Natural killer cell (primary cell): ENCODE measurements at regions not wholly inside any gene's neighbourhood (a gene's known extent, or its start where the extent isn't known, plus 50 kb on each side); places are given as distances from the start of the nearest gene placed in this dataset.

Source experiments
- ATAC-seq, 3 donors: fragments of 150-1000 bp in 2 of 3; fragments of 200-7000 bp in 1 of 3; cut with Tn5 transposase; 1 replicate in 1 of 3; 2 replicates in 2 of 3; pipeline ENCODE4 v1.10.0; 2021; ENCODE audit warnings: mild to moderate bottlenecking in 2 of 3, moderate library complexity in 2 of 3
- DNase-seq, 2 donors: peaks; one replicate each; pipeline versions ENCODE4 v3.0.0 to v3.0.0-alpha.2; 2013 to 2021; ENCODE audit warnings: mixed read lengths in 1 of 2
- H3K27ac ChIP-seq: one replicate; pipeline ENCODE4 v1.5.1; 2013; ENCODE audit warnings: mild to moderate bottlenecking, low read length
- H3K27me3 ChIP-seq: one replicate; pipeline ENCODE4 v1.6.1; 2013; ENCODE audit warnings: low read length; ENCODE audit not compliant: control insufficient read depth, insufficient read depth
- H3K36me3 ChIP-seq: one replicate; pipeline ENCODE4 v1.6.1; 2013; ENCODE audit warnings: low read length; ENCODE audit not compliant: control insufficient read depth, insufficient read depth
- H3K4me1 ChIP-seq: one replicate; pipeline ENCODE4 v1.6.1; 2013; ENCODE audit warnings: low read length; ENCODE audit not compliant: control insufficient read depth, insufficient read depth
- H3K4me3 ChIP-seq: one replicate; pipeline ENCODE4 v1.5.1; 2013; ENCODE audit warnings: low read length
- H3K9me3 ChIP-seq: one replicate; pipeline ENCODE4 v1.6.1; 2013; ENCODE audit warnings: low read length; ENCODE audit not compliant: control insufficient read depth, insufficient read depth
- H3K27ac Mint-ChIP-seq, 2 donors: one replicate each; pipeline ENCODE4 v1.8.0; 2022; ENCODE audit warnings: mild to moderate bottlenecking in 2 of 2, mixed read lengths in 2 of 2, moderate library complexity in 1 of 2
- H3K27me3 Mint-ChIP-seq, 2 donors: one replicate each; pipeline ENCODE4 v1.8.0; 2022; ENCODE audit warnings: low read depth in 2 of 2, mixed read lengths in 2 of 2
- H3K36me3 Mint-ChIP-seq: one replicate; pipeline ENCODE4 v1.8.0; 2022; ENCODE audit warnings: mixed read lengths
- H3K4me1 Mint-ChIP-seq, 2 donors: one replicate each; pipeline ENCODE4 v1.8.0; 2022; ENCODE audit warnings: mixed read lengths in 2 of 2
- H3K4me3 Mint-ChIP-seq: one replicate; pipeline ENCODE4 v1.8.0; 2022; ENCODE audit warnings: mild to moderate bottlenecking, moderate library complexity, mixed read lengths
- H3K9me3 Mint-ChIP-seq, 2 donors: one replicate each; pipeline ENCODE4 v1.8.0; 2022; ENCODE audit warnings: mixed read lengths in 2 of 2
- WGBS: methylation state at CpG from one replicate; pipeline ENCODE4 v1.1.7; 2013; ENCODE audit warnings: missing lambda C conversion rate; ENCODE audit not compliant: insufficient coverage; 5-methylcytosine and 5-hydroxymethylcytosine counted together
- intact Hi-C: fragments of 100-400 bp; cut with micrococcal nuclease; formaldehyde crosslinking; loops from one replicate; pipeline ENCODE4 v1.14.2; 2022
- TF ChIP-seq, protein P1 (sequence below): fragments of 200-600 bp; IDR thresholded peaks from one replicate; pipeline ENCODE4 v1.8.0; 2022; ENCODE audit warnings: antibody characterized with exemption

DNA sequence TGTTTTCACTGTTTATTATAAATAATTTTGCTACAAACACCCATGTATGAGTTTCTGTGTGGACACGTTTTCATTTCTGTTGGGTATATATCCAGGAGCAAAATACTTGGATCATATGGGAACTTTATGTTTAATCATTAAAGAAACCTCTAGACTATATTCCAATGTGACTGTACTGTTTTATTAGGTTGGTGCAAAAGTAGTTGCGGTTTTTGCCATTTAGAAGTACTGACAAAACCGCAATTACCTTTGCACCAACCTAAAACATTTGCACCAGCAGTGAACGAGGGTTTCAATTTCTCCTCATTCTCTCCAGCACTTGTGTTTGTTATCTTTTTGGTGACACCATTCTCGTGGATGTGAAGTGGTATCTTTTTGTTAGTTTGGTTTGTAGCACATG, 565.0 kb downstream of the TRIML1 start:
- no peaks in the 10 kb centered on the region for H3K27me3 ChIP-seq
- ATAC-seq (no peak), DNase-seq (no peak)
- no peaks in the 10 kb centered on the region for H3K4me1 Mint-ChIP-seq
- H3K36me3 Mint-ChIP-seq = peaks cover 8% of the 10 kb centered on the region
- H3K9me3 ChIP-seq = peaks cover 3% of the 10 kb centered on the region
- H3K27ac ChIP-seq = no peak overlapping the region
- WGBS = 86% methylated on average over 3 of the region's 5 CpGs
- no peak overlapping the region for H3K4me3 ChIP-seq
- no peaks in the 10 kb centered on the region for H3K4me1 ChIP-seq
- H3K27me3 Mint-ChIP-seq = no peaks in the 10 kb centered on the region
- TF ChIP-seq, protein P1, sequence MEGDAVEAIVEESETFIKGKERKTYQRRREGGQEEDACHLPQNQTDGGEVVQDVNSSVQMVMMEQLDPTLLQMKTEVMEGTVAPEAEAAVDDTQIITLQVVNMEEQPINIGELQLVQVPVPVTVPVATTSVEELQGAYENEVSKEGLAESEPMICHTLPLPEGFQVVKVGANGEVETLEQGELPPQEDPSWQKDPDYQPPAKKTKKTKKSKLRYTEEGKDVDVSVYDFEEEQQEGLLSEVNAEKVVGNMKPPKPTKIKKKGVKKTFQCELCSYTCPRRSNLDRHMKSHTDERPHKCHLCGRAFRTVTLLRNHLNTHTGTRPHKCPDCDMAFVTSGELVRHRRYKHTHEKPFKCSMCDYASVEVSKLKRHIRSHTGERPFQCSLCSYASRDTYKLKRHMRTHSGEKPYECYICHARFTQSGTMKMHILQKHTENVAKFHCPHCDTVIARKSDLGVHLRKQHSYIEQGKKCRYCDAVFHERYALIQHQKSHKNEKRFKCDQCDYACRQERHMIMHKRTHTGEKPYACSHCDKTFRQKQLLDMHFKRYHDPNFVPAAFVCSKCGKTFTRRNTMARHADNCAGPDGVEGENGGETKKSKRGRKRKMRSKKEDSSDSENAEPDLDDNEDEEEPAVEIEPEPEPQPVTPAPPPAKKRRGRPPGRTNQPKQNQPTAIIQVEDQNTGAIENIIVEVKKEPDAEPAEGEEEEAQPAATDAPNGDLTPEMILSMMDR = no peak
- no peak overlapping the region for H3K4me3 Mint-ChIP-seq
- H3K9me3 Mint-ChIP-seq = peaks cover 14% of the 10 kb centered on the region in 2 donors
- H3K36me3 ChIP-seq = no peaks in the 10 kb centered on the region
- intact Hi-C loops = no loop called here
- H3K27ac Mint-ChIP-seq = no peak overlapping the region

DNA sequence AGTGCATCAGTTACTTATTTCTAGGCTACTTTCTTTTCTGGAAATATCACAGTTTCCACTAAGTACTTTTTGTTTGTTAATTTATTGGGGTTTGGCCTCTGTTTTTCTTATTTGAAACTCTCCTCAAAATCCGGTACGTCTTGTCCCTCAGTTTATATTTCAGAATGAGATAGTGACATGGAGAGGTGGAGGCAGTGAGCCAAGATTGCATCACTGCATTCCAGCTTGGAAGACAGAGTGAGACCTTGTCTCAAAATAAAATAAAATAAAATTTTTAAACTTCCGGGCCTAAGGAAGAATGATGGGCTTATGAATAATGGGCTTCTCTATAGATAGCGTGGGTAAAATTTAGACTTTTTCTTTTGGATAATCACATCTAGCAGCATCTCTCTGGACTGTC, 567.8 kb downstream of the TRIML1 start:
- DNase-seq (no peak), ATAC-seq (no peak)
- no peaks in the 10 kb centered on the region for H3K27me3 Mint-ChIP-seq
- no peak overlapping the region for H3K27ac ChIP-seq
- H3K9me3 Mint-ChIP-seq = peaks cover 15 to 16% of the 10 kb centered on the region in 2 donors
- no peak overlapping the region for H3K27ac Mint-ChIP-seq
- 91% methylated on average over 4 of the region's 4 CpGs for WGBS
- no peaks in the 10 kb centered on the region for H3K36me3 ChIP-seq
- no peak overlapping the region for H3K4me3 Mint-ChIP-seq
- TF ChIP-seq, protein P1 = no peak
- no peaks in the 10 kb centered on the region for H3K4me1 Mint-ChIP-seq
- H3K9me3 ChIP-seq = peaks cover 3% of the 10 kb centered on the region
- no peaks in the 10 kb centered on the region for H3K4me1 ChIP-seq
- H3K27me3 ChIP-seq = no peaks in the 10 kb centered on the region
- H3K36me3 Mint-ChIP-seq = peaks cover 8% of the 10 kb centered on the region
- intact Hi-C loops = no loop called here
- H3K4me3 ChIP-seq = no peak overlapping the region

DNA sequence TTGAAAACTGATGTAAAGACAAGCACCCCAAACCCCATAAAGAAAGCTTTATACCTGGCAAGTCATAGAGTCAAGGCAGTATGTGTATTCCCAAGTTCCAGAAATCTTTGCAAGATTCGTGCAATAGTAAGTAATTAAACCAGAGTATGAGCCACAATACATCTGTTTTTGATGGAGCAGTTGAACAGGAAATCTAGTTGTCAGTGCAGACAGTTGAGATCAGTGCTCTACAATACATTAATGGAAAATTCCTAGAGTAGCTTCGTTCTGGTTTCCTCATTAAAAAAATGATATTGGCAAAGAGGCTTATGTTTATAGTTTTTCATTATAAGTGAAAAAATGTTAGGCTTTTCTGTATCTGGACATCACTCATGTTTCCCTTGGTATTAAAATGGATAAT, 575.3 kb downstream of the TRIML1 start:
- ATAC-seq (no peak), DNase-seq (no peak)
- Histone ChIP-seq H3K36me3 (no peaks in the 10 kb centered on the region), H3K9me3 (no peaks in the 10 kb centered on the region), H3K27ac (no peak overlapping the region), H3K4me1 (no peaks in the 10 kb centered on the region), H3K27me3 (no peaks in the 10 kb centered on the region), H3K4me3 (no peak overlapping the region)
- intact Hi-C loops = no loop called here
- Mint-ChIP-seq H3K4me3 (no peak overlapping the region), H3K27me3 (no peaks in the 10 kb centered on the region), H3K4me1 (no peaks in the 10 kb centered on the region), H3K36me3 (peaks cover 7% of the 10 kb centered on the region), H3K9me3 (peaks cover 11 to 16% of the 10 kb centered on the region in 2 donors), H3K27ac (no peak overlapping the region)
- TF ChIP-seq, protein P1 = no peak
- 56% methylated on average over 1 of the region's 2 CpGs for WGBS

DNA sequence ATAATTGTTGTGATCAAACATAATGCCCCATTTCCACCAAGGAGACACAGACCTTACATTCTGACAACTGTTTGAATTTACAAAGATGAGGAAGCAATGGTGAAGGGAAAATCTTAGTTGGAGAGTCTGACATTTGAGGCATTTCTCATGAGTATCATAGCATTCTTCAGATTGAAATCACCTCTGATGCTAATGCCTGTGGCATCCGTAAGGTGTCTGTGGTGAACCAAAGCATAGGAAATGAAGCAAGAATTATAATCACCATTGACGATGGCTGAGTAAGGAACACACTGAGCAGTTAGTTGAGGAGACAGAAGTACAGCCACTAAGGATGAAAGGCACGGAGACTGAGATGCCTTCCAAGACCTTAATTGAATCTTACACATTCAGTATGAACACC, 575.7 kb downstream of the TRIML1 start:
- H3K27me3 ChIP-seq = no peaks in the 10 kb centered on the region
- H3K36me3 Mint-ChIP-seq = peaks cover 7% of the 10 kb centered on the region
- ATAC-seq = no peak

More for the DNA sequence above, 575.7 kb downstream of the TRIML1 start:
- no peak overlapping the region for H3K27ac ChIP-seq
- H3K27ac Mint-ChIP-seq = no peak overlapping the region
- 93% methylated on average over 2 of the region's 3 CpGs for WGBS
- peaks cover 11 to 14% of the 10 kb centered on the region in 2 donors for H3K9me3 Mint-ChIP-seq
- TF ChIP-seq, protein P1 = no peak
- intact Hi-C loops = no loop called here
- no peaks in the 10 kb centered on the region for H3K4me1 ChIP-seq
- no peaks in the 10 kb centered on the region for H3K4me1 Mint-ChIP-seq
- no peaks in the 10 kb centered on the region for H3K36me3 ChIP-seq
- H3K27me3 Mint-ChIP-seq = no peaks in the 10 kb centered on the region
- no peaks in the 10 kb centered on the region for H3K9me3 ChIP-seq
- H3K4me3 Mint-ChIP-seq = no peak overlapping the region
- no peak overlapping the region for H3K4me3 ChIP-seq
- DNase-seq = no peak
